ENCODE measurements at regions not wholly inside any gene's neighbourhood (a gene's known extent, or its start where the extent isn't known, plus 50 kb on each side); places are given as distances from the start of the nearest gene placed in this dataset.

DNA sequence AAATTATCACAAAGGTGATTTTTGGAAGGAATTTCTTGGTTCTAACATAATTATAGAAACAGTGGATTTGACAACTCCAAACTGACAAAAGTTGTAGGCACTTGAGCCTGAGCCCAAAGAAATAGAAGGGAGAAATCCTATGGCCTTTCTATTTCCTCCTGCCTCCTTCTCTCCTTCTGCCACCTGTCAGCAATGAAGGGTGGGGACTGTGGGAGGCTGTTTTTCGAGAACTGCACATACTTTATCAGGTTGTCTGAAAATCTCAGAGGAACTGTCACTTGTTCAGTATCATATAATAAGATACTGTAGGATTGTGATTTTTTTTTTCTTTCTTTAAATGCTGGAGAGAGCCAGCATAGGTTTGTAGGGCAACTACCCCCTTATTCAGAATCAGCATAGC lies 187.9 kb upstream of the SESN3 start:
- TF ChIP-seq, protein P1, sequence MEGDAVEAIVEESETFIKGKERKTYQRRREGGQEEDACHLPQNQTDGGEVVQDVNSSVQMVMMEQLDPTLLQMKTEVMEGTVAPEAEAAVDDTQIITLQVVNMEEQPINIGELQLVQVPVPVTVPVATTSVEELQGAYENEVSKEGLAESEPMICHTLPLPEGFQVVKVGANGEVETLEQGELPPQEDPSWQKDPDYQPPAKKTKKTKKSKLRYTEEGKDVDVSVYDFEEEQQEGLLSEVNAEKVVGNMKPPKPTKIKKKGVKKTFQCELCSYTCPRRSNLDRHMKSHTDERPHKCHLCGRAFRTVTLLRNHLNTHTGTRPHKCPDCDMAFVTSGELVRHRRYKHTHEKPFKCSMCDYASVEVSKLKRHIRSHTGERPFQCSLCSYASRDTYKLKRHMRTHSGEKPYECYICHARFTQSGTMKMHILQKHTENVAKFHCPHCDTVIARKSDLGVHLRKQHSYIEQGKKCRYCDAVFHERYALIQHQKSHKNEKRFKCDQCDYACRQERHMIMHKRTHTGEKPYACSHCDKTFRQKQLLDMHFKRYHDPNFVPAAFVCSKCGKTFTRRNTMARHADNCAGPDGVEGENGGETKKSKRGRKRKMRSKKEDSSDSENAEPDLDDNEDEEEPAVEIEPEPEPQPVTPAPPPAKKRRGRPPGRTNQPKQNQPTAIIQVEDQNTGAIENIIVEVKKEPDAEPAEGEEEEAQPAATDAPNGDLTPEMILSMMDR (IDR thresholded peaks at IDR 0.05): no peak
- no peak for TF ChIP-seq POLR2A (IDR thresholded peaks at IDR 0.05)
- TF ChIP-seq EP300 (IDR thresholded peaks at IDR 0.05; ENCODE audit: low read depth): no peak

All from transverse colon (tissue), 3 donors.